ENCODE measurements at regions not wholly inside any gene's neighbourhood (a gene's known extent, or its start where the extent isn't known, plus 50 kb on each side); places are given as distances from the start of the nearest gene placed in this dataset.

- no TSS peak for BruUV-seq (replicated peaks)
- H3K79me2 ChIP-seq (ENCODE audit: control insufficient read depth, insufficient read depth, low read length), result no peaks in the 10 kb centered on the region
- H3K9me3 ChIP-seq (replicated peaks; ENCODE audit: control insufficient read depth, insufficient read depth, low read length), result no peaks in the 10 kb centered on the region
- no peaks in the 10 kb centered on the region for H3K4me1 ChIP-seq (ENCODE audit: control insufficient read depth, extremely low read depth, insufficient read depth, low read length)
- H3K4me2 ChIP-seq (ENCODE audit: insufficient read depth, low read length), result no peak overlapping the region
- no peaks in the 10 kb centered on the region for H3K36me3 ChIP-seq (ENCODE audit: control insufficient read depth in 2 of 2, extremely low read depth in 1 of 2, insufficient read depth in 2 of 2, low read length in 2 of 2)
- H3K27me3 ChIP-seq (ENCODE audit: control insufficient read depth in 2 of 2, insufficient read depth in 2 of 2, low read length in 2 of 2), result peaks cover 2 to 4% of the 10 kb centered on the region in 2 experiments
- dilution Hi-C loops (cut with MboI; ENCODE audit: extremely low pct_ligation_motif_present, low sequenced_read_pairs) (no loop called here), intact Hi-C loops (cut with micrococcal nuclease) (no loop called here)
- no peak overlapping the region for H2AFZ ChIP-seq (ENCODE audit: low read depth, low read length)
- FAIRE-seq (no peak), DNase-seq (ENCODE audit: low read depth, low spot score) (no peak)
- H3K9me1 ChIP-seq (replicated peaks; ENCODE audit: control insufficient read depth, extremely low read depth, insufficient read depth, low read length), result no peaks in the 10 kb centered on the region
- ChIA-PET POLR2A (no interaction called here), CTCF (no interaction called here)
- no peaks in the 10 kb centered on the region for H4K20me1 ChIP-seq (replicated peaks; ENCODE audit: control insufficient read depth, extremely low read depth, insufficient read depth, low read length)
- H3K27ac ChIP-seq (ENCODE audit: insufficient read depth, low read depth, low read length), result no peak overlapping the region
- TF ChIP-seq POLR2AphosphoS5 (IDR thresholded peaks at IDR 0.05; ENCODE audit: insufficient read depth, low read depth, low read length) (no peak), POLR2A (IDR thresholded peaks at IDR 0.05; ENCODE audit: low read depth, low read length) (no peak), GATA2 (IDR thresholded peaks at IDR 0.05; ENCODE audit: insufficient read depth, insufficient read length, low read depth, low read length) (no peak), CTCF (IDR thresholded peaks at IDR 0.05; ENCODE audit: extremely low read depth in 1 of 2, insufficient read depth in 1 of 2, low read depth in 1 of 2, low read length in 2 of 2) (no peak), MAX (IDR thresholded peaks at IDR 0.05; ENCODE audit: insufficient read depth, insufficient read length) (no peak), JUN (IDR thresholded peaks at IDR 0.05; ENCODE audit: borderline replicate concordance, insufficient read depth, insufficient read length, low read depth) (no peak), MYC (IDR thresholded peaks at IDR 0.05; ENCODE audit: low read depth, low read length) (no peak), FOS (IDR thresholded peaks at IDR 0.05; ENCODE audit: borderline replicate concordance, insufficient read depth, low read length) (no peak)
- no peak overlapping the region for H3K9ac ChIP-seq (replicated peaks; ENCODE audit: extremely low read depth, insufficient read depth, low read length)
- H3K4me3 ChIP-seq (replicated peaks in 1 of 3; ENCODE audit: insufficient read depth in 1 of 3, low read depth in 1 of 3, low read length in 3 of 3), result no peak overlapping the region
Measured at GRCh38 chr13:81031996-81032395, 691.1 kb upstream of the SPRY2 start.

Data from endothelial cell of umbilical vein (primary cell).